GM12872 (cell line): ENCODE measurements at regions not wholly inside any gene's neighbourhood (a gene's known extent, or its start where the extent isn't known, plus 50 kb on each side); places are given as distances from the start of the nearest gene placed in this dataset.

Source experiments
- TF ChIP-seq, protein P1 (sequence below): IDR thresholded peaks from 3 replicates; pipeline ENCODE4 v1.5.1; 2011; ENCODE audit warnings: low read depth, mild to moderate bottlenecking, low read length, moderate library complexity; ENCODE audit not compliant: insufficient read depth

DNA sequence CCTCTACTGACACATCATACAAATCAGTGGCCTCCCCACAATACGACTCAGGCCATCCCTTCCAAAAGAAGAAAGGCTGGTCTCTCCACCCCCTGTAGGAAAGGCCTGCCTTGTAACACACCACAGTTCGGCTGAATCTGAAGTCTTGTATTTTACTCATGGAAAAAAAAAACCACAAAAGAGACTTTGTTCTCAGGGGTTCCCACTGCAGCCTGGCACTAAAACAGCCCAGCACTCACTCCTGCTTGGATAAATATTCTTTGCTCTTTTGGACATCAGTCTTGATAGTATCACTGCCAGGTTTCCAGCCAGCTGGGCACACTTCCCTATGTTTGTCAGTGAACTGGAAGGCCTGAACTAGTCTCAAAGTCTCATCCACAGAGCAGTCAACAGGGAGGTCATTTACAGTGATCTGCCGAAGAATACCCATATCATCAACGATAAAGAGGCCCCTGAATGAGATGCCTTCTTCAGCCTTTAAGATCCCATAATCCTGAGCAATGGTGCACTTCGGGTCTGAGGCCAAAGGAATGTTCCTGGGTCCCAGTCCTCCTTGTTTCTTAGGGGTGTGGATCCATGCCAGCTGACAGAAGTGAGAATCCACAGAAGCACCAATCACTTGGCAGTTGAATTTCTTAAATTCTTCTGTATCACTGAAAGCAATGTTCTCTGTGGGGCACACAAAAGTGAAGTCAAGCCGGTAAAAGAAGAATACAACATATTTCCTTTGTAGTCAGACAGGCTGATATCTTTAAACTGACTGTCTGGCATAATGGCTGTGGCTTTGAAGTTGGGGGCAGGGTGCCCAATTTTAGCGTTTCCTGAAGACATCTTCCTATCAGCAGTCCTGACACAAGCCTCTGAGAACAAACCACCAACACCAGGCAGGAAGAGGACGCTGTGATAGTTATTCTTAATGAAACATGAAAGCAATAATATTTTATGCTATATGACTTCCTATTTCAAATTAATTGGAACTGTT is 198.1 kb downstream of the LURAP1L start:
- TF ChIP-seq, protein P1, sequence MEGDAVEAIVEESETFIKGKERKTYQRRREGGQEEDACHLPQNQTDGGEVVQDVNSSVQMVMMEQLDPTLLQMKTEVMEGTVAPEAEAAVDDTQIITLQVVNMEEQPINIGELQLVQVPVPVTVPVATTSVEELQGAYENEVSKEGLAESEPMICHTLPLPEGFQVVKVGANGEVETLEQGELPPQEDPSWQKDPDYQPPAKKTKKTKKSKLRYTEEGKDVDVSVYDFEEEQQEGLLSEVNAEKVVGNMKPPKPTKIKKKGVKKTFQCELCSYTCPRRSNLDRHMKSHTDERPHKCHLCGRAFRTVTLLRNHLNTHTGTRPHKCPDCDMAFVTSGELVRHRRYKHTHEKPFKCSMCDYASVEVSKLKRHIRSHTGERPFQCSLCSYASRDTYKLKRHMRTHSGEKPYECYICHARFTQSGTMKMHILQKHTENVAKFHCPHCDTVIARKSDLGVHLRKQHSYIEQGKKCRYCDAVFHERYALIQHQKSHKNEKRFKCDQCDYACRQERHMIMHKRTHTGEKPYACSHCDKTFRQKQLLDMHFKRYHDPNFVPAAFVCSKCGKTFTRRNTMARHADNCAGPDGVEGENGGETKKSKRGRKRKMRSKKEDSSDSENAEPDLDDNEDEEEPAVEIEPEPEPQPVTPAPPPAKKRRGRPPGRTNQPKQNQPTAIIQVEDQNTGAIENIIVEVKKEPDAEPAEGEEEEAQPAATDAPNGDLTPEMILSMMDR: no peak

DNA sequence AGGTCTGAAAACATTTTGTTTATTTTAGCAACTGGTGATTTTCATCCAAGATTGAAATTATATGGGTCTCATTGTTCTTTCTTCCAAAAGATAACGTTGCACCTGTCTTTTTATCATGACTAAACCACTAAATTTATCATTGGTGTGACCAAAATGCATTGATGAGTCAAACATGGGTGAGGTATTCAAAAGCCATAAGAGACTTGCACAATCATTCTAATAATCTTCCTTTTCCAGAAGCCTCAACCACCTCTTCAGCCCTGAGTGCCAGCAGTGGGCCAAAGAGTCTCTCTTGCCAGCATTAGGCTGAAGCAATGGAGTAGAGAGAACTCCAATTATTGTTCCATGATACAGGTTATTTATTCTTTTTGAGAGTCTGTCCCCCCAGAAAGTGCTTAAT is 198.9 kb downstream of the LURAP1L start:
- TF ChIP-seq, protein P1: no peak

DNA sequence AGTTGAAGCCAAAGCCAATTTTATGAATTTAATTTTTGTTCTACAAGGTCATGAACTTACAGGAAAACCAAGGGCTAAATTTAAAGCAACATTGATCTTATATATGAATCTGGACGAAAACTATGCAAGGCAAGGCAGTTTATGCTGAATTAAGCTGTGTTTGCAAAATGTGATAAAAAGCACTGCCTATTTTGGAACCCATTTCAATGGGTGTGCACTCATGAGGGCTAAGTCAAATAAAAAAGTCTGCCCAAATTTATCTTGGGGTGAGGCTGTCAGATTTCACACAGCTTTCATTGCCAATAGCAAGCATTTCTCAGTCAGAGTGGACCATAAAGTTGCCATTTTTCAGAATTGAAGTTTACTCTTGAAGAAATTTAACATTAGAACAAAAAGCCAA is 199.9 kb downstream of the LURAP1L start:
- TF ChIP-seq, protein P1: no peak

DNA sequence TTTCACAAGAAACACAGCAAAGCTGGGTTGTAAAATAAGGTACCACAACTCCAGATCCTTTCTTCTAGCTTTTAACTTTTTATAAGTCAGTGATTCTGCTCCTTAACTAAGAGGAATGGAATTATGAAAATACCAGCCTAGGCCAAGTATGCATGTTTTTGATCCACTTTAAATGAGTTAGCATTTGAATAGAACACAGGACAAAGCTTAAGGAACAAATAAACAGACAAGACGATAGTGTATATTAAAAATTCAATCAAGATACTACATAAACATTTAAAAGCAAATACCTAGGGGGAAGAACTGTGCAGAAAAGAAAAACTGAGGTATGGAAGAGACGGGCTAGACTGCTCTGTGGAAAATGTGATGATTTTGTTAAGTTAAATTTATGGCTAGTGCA is 200.7 kb downstream of the LURAP1L start:
- TF ChIP-seq, protein P1: no peak

DNA sequence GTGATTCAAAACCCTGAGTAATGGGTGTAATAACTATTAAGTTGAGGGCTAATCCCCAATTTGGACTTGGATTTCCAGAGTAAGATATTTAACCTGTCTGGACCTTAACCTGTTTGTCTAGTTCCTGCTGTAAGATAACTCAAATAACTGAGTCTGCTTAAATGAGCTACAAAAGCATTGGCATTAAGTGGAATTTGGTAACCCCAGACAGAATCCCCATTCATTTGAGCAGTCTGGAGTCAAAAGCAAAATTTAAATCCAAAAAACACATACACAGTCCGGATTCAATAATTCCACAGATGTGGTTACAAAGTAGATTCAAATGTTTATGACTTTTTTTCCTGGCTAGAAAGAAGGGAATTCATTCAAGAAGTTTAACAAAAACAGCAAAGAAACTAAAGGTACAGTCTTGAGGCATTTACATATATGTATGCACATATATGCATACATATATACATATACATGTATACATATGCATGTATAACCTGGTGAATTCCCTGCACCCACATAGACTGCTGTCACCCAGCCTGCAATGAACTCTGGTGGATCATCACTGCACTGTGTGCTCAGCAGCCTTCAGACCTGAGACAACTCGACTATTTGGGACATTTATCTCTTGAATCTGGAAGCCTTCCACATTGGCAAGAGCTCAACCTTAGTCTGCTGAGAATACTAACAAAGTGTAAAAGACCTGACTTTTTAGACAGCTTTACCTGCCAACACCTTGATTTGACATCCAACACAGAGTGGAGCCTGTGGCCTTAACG is 205.4 kb downstream of the LURAP1L start:
- TF ChIP-seq, protein P1: no peak

DNA sequence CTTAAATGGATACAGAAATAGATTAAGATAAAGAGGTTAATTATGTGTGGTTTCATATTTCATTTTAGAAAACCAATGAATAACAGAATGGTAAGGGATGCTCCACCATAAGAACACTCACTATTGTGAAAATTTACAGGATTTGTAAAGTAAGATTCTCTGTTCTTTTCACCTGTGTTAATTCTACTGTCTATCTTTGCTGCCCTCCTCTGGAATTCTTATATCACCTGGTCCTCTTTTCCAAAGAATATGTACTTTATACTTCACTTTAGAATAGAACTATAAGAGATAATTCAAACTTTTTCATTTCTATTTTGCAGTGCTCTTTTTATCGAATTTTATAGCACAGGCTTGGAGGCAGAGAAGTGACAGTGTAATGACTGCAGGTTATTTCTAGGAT is 213.4 kb downstream of the LURAP1L start:
- TF ChIP-seq, protein P1: no peak

DNA sequence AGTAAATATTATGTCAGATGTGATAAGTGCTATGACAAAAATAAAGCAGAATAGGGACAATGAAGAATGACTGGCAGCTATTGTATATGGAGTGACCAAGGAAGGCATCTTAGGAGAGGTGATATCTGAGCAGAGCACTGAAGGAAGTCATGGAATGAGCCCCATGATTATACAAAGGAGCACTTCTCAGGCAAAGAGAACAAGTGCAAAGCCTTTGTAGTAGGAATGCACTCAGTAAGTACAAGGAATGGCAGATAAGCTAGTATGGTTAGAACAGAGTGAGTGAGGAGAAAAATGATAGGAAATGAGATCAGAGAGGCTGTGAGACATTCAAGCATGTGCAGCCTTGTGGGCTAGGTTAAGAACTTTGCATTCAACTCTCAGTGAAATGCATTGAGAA is 214.8 kb downstream of the LURAP1L start:
- TF ChIP-seq, protein P1: no peak
